IMR-90 (cell line): ENCODE measurements at regions not wholly inside any gene's neighbourhood (a gene's known extent, or its start where the extent isn't known, plus 50 kb on each side); places are given as distances from the start of the nearest gene placed in this dataset.

Source experiments
- ATAC-seq: fragments of 200-7000 bp; cut with Tn5 transposase; 2 replicates; pipeline ENCODE4 v1.9.1; 2020; ENCODE audit warnings: low read depth, mild to moderate bottlenecking, moderate library complexity
- BruUV-seq: library from RNA; stranded (reverse); fragments of 400-500 nt; replicated peaks from 2 replicates; lab custom pipeline; 2021; lab: Mats Ljungman, UMichigan
- CTCF ChIA-PET: fragments of 300-600 bp; formaldehyde crosslinking; extraction: SDS; loops from one replicate; lab custom pipeline; 2021; ENCODE audit warnings: antibody characterized with exemption; lab: Yijun Ruan, JAX
- POLR2A ChIA-PET: fragments of 300-600 bp; sonication (Branson Sonifier 250); formaldehyde crosslinking; loops from one replicate; lab custom pipeline; 2022; ENCODE audit warnings: antibody characterized with exemption; ENCODE audit not compliant: unreplicated experiment; lab: Charles Lee
- DNase-seq: peaks from one replicate; pipeline ENCODE4 v3.0.0; 2013
- H2AFZ ChIP-seq: replicated peaks from 2 replicates; pipeline ENCODE3; 2013; ENCODE audit warnings: low read length, mild to moderate bottlenecking; ENCODE audit not compliant: poor library complexity
- H2AK5ac ChIP-seq: 2 replicates; pipeline ENCODE4 v1.6.1; 2013; ENCODE audit warnings: low read depth, low read length, inconsistent platforms
- H2AK9ac ChIP-seq: replicated peaks from 2 replicates; pipeline ENCODE3; 2013; ENCODE audit warnings: mild to moderate bottlenecking, low read depth, low read length, moderate library complexity; ENCODE audit not compliant: poor library complexity
- H2BK120ac ChIP-seq: 2 replicates; pipeline ENCODE4 v1.6.1; 2013; ENCODE audit warnings: low read depth, low read length, inconsistent platforms
- H2BK15ac ChIP-seq: 3 replicates; pipeline ENCODE4 v1.6.1; 2013; ENCODE audit warnings: low read depth, low read length, inconsistent platforms
- H2BK20ac ChIP-seq: 2 replicates; pipeline ENCODE4 v1.6.1; 2013; ENCODE audit warnings: low read depth, mild to moderate bottlenecking, inconsistent platforms, low read length, moderate library complexity
- H2BK5ac ChIP-seq: 2 replicates; pipeline ENCODE4 v1.6.1; 2013; ENCODE audit warnings: mild to moderate bottlenecking, low read depth, low read length, inconsistent platforms; ENCODE audit not compliant: poor library complexity, severe bottlenecking
- H3K14ac ChIP-seq: replicated peaks from 2 replicates; pipeline ENCODE4 v1.6.1; 2013; ENCODE audit warnings: low read depth, low read length, inconsistent platforms
- H3K18ac ChIP-seq: 2 replicates; pipeline ENCODE4 v1.6.1; 2013; ENCODE audit warnings: low read depth, low read length, control low read depth
- H3K23ac ChIP-seq: 2 replicates; pipeline ENCODE4 v1.6.1; 2013; ENCODE audit warnings: low read depth, low read length, inconsistent platforms
- H3K27ac ChIP-seq: 2 replicates; pipeline ENCODE4 v1.5.1; 2013; ENCODE audit warnings: mild to moderate bottlenecking, control low read depth, low read length; ENCODE audit not compliant: insufficient read depth
- H3K27me3 ChIP-seq: 2 replicates; pipeline ENCODE4 v1.6.1; 2013; ENCODE audit warnings: low read length; ENCODE audit not compliant: control insufficient read depth, insufficient read depth
- H3K36me3 ChIP-seq: 2 replicates; pipeline ENCODE4 v1.6.1; 2013; ENCODE audit warnings: low read length, mixed read lengths; ENCODE audit not compliant: control insufficient read depth, insufficient read depth
- H3K4ac ChIP-seq: 2 replicates; pipeline ENCODE4 v1.6.1; 2013; ENCODE audit warnings: low read depth, low read length, inconsistent platforms
- H3K4me1 ChIP-seq: 2 replicates; pipeline ENCODE4 v1.6.1; 2013; ENCODE audit warnings: low read length, mixed read lengths; ENCODE audit not compliant: control insufficient read depth, insufficient read depth
- H3K4me2 ChIP-seq: 2 replicates; pipeline ENCODE4 v1.6.1; 2013; ENCODE audit warnings: low read depth, mild to moderate bottlenecking, control low read depth, low read length, moderate library complexity
- H3K4me3 ChIP-seq: 2 replicates; pipeline ENCODE4 v1.5.1; 2013; ENCODE audit warnings: low read depth, mild to moderate bottlenecking, control low read depth, low read length, moderate library complexity; ENCODE audit not compliant: insufficient read depth
- H3K56ac ChIP-seq: 2 replicates; pipeline ENCODE4 v1.6.1; 2013; ENCODE audit warnings: low read length, inconsistent platforms; ENCODE audit not compliant: insufficient read depth; ENCODE audit errors: extremely low read depth
- H3K79me1 ChIP-seq, 2 experiments: 2 replicates each; pipeline ENCODE4 v1.6.1; 2013; ENCODE audit warnings: low read length in 2 of 2, inconsistent platforms in 1 of 2, low read depth in 1 of 2
- H3K9ac ChIP-seq: 2 replicates; pipeline ENCODE4 v1.6.1; 2013; ENCODE audit warnings: low read depth, low read length, control low read depth
- H3K9me1 ChIP-seq: 2 replicates; pipeline ENCODE4 v1.6.1; 2013; ENCODE audit warnings: low read length, inconsistent platforms; ENCODE audit not compliant: insufficient read depth
- H3K9me3 ChIP-seq: 2 replicates; pipeline ENCODE4 v1.6.1; 2013; ENCODE audit warnings: low read length; ENCODE audit not compliant: control insufficient read depth, insufficient read depth
- H4K20me1 ChIP-seq: 2 replicates; pipeline ENCODE4 v1.6.1; 2013; ENCODE audit warnings: low read length, inconsistent platforms; ENCODE audit not compliant: insufficient read depth
- H4K5ac ChIP-seq: 2 replicates; pipeline ENCODE4 v1.6.1; 2013; ENCODE audit warnings: mild to moderate bottlenecking, low read depth, low read length, control low read depth
- H4K8ac ChIP-seq, 2 experiments: 2 replicates each; pipeline ENCODE4 v1.6.1; 2013; ENCODE audit warnings: low read depth in 2 of 2, low read length in 2 of 2, control low read depth in 1 of 2, inconsistent platforms in 1 of 2
- H4K91ac ChIP-seq: 2 replicates; pipeline ENCODE4 v1.6.1; 2013; ENCODE audit warnings: low read depth, low read length, inconsistent platforms; ENCODE audit not compliant: insufficient read depth
- BHLHE40 ChIP-seq: fragments of 150-350 bp; IDR thresholded peaks from 2 replicates; pipeline ENCODE4 v1.6.1; 2016; ENCODE audit warnings: mild to moderate bottlenecking, low read depth, low read length
- CEBPB ChIP-seq: IDR thresholded peaks from 2 replicates; pipeline ENCODE4 v1.6.1; 2012; ENCODE audit warnings: low read depth, low read length, improper control_type of control experiment
- CTCF ChIP-seq: conservative IDR thresholded peaks from 2 replicates; pipeline ENCODE4 v1.5.1; 2012; ENCODE audit warnings: mild to moderate bottlenecking, low read depth, low read length, improper control_type of control experiment
- FOS ChIP-seq: fragments of 150-350 bp; IDR thresholded peaks from 2 replicates; pipeline ENCODE4 v1.6.1; 2016; ENCODE audit warnings: low read depth, low read length
- MAFK ChIP-seq: IDR thresholded peaks from 2 replicates; pipeline ENCODE4 v1.6.1; 2012; ENCODE audit warnings: low read depth, low read length, improper control_type of control experiment
- NFE2L2 ChIP-seq: fragments of 150-350 bp; IDR thresholded peaks from 2 replicates; pipeline ENCODE4 v1.6.1; 2016; ENCODE audit warnings: low read depth, mild to moderate bottlenecking, low read length
- POLR2A ChIP-seq: IDR thresholded peaks from 2 replicates; pipeline ENCODE4 v1.6.1; 2012; ENCODE audit warnings: mild to moderate bottlenecking, low read depth, low read length
- RAD21 ChIP-seq: IDR thresholded peaks from 2 replicates; pipeline ENCODE4 v1.6.1; 2012; ENCODE audit warnings: low read length, improper control_type of control experiment
- RCOR1 ChIP-seq: IDR thresholded peaks from 2 replicates; pipeline ENCODE4 v1.6.1; 2012; ENCODE audit warnings: mild to moderate bottlenecking, low read length, improper control_type of control experiment; ENCODE audit not compliant: insufficient replicate concordance
- RFX5 ChIP-seq: IDR thresholded peaks from 2 replicates; pipeline ENCODE4 v1.8.0; 2012; ENCODE audit warnings: low read depth, mild to moderate bottlenecking, low read length, moderate library complexity
- SMC3 ChIP-seq: fragments of 150-350 bp; IDR thresholded peaks from 2 replicates; pipeline ENCODE4 v1.6.1; 2016; ENCODE audit warnings: low read depth, mild to moderate bottlenecking, antibody characterized with exemption, low read length, moderate library complexity
- WGBS, 2 experiments: methylation state at CpG; one replicate each; pipeline versions ENCODE4 v1.1.5 to v1.1.7; 2013; ENCODE audit warnings: missing lambda C conversion rate in 2 of 2; ENCODE audit not compliant: insufficient read length in 1 of 2; ENCODE audit errors: extremely low coverage in 2 of 2; 5-methylcytosine and 5-hydroxymethylcytosine counted together
- dilution Hi-C: fragments of 300-500 bp; cut with HindIII; formaldehyde crosslinking; loops from one replicate; pipeline ENCODE4 v1.14.3; 2018; ENCODE audit warnings: low sequenced_read_pairs; ENCODE audit not compliant: unreplicated experiment
- in situ Hi-C: fragments of 300-500 bp; cut with MboI; formaldehyde crosslinking; loops from 3 replicates; pipeline ENCODE4 v1.14.3; 2019; ENCODE audit warnings: low sequenced_read_pairs, inconsistent platforms, mixed read lengths
- intact Hi-C: fragments of 100-400 bp; cut with micrococcal nuclease; formaldehyde crosslinking; loops from 2 replicates; pipeline ENCODE4 v1.10.0; 2022

GRCh38 chr5:14059810-14060209 is 83.3 kb upstream of the TRIO start:
- peak overlapping the region; percentile 77 to 85; a peak in 3 of 4 replicates for H4K8ac ChIP-seq
- H4K5ac ChIP-seq = peak overlapping the region; percentile 59; the same call in 1 of the 2 replicates
- H3K9me1 ChIP-seq = peaks cover 7% of the 10 kb centered on the region
- H3K4me3 ChIP-seq = no peak overlapping the region
- peaks cover 4 to 41% of the 10 kb centered on the region in 2 experiments; a peak in 2 of 4 replicates for H3K79me1 ChIP-seq
- no peak overlapping the region for H3K23ac ChIP-seq
- in situ Hi-C loops (no loop called here), intact Hi-C loops (no loop called here), dilution Hi-C loops (no loop called here)
- H3K18ac ChIP-seq = peak overlapping the region; percentile 84; the same call in 1 of the 2 replicates
- no peak overlapping the region for H3K4me2 ChIP-seq
- peak overlapping the region; percentile 94 for H2BK5ac ChIP-seq
- DNase-seq (peak; percentile 46), ATAC-seq (no peak)
- peak overlapping the region; percentile 93; the same call in 2 of the 3 replicates for H2BK15ac ChIP-seq
- peak overlapping the region; percentile 83 for H2AK5ac ChIP-seq
- peak overlapping the region; percentile 59 for H3K14ac ChIP-seq
- no peaks in the 10 kb centered on the region for H3K27me3 ChIP-seq
- no peak overlapping the region for H3K56ac ChIP-seq
- no peaks in the 10 kb centered on the region for H4K20me1 ChIP-seq
- ChIA-PET POLR2A (no interaction called here), CTCF (no interaction called here)
- H2AFZ ChIP-seq = no peak overlapping the region
- no peak overlapping the region for H3K9ac ChIP-seq
- no TSS peak for BruUV-seq
- H2BK20ac ChIP-seq = peak overlapping the region; percentile 89
- H3K4ac ChIP-seq = peak overlapping the region; percentile 72; the same call in 1 of the 2 replicates
- no peak for TF ChIP-seq FOS
- TF ChIP-seq BHLHE40 = no peak
- TF ChIP-seq RFX5 = no peak
- TF ChIP-seq CTCF = no peak
- no peak for TF ChIP-seq RAD21
- TF ChIP-seq SMC3 = no peak
- TF ChIP-seq NFE2L2 = no peak
- no peak for TF ChIP-seq POLR2A
- no peak for TF ChIP-seq RCOR1
- TF ChIP-seq MAFK = no peak
- no peak for TF ChIP-seq CEBPB
- H3K36me3 ChIP-seq = no peaks in the 10 kb centered on the region
- peak overlapping the region; percentile 77 for H2BK120ac ChIP-seq
- no peaks in the 10 kb centered on the region for H3K9me3 ChIP-seq
- H4K91ac ChIP-seq = peak overlapping the region; percentile 75
- H3K4me1 ChIP-seq = peaks cover 21% of the 10 kb centered on the region
- no peak overlapping the region for H3K27ac ChIP-seq
- H2AK9ac ChIP-seq = no peak overlapping the region
- no CpG with 5 or more reads among the region's 2 CpGs for WGBS, 2 experiments
